ENCODE measurements at regions not wholly inside any gene's neighbourhood (a gene's known extent, or its start where the extent isn't known, plus 50 kb on each side); places are given as distances from the start of the nearest gene placed in this dataset.

GRCh38 chr21:24290151-24290833, 1317.0 kb downstream of the MRPL39 start:
- DNase-seq = peak; percentile 35

- DNase-seq = no peak
These were observed 1317.7 kb downstream of the MRPL39 start for GRCh38 chr21:24289539-24289938.

GRCh38 chr21:24280596-24280995, 1326.7 kb downstream of the MRPL39 start:
- no peak for DNase-seq

GRCh38 chr21:24278711-24279110, 1328.6 kb downstream of the MRPL39 start:
- no peak for DNase-seq

GRCh38 chr21:24276204-24276603, 1331.1 kb downstream of the MRPL39 start:
- no peak for DNase-seq

- DNase-seq = no peak
These were observed 1331.7 kb downstream of the MRPL39 start for GRCh38 chr21:24275616-24276015.

- no peak for DNase-seq
These were observed 1334.8 kb downstream of the MRPL39 start for GRCh38 chr21:24272521-24272938.

GRCh38 chr21:24265987-24266386, 1341.3 kb downstream of the MRPL39 start:
- DNase-seq = no peak

GRCh38 chr21:24260751-24261150, 1346.5 kb downstream of the MRPL39 start:
- no peak for DNase-seq

GRCh38 chr21:24259241-24259640, 1348.0 kb downstream of the MRPL39 start:
- no peak for DNase-seq

GRCh38 chr21:24255591-24255990, 1351.7 kb downstream of the MRPL39 start:
- no peak for DNase-seq

GRCh38 chr21:24225431-24225830, 1381.8 kb downstream of the MRPL39 start:
- no peak for DNase-seq

GRCh38 chr21:24224422-24224821, 1382.9 kb downstream of the MRPL39 start:
- DNase-seq = no peak

GRCh38 chr21:24223624-24224023, 1383.7 kb downstream of the MRPL39 start:
- DNase-seq = no peak

GRCh38 chr21:24222676-24223075, 1384.6 kb downstream of the MRPL39 start:
- DNase-seq = no peak

GRCh38 chr21:24220446-24220845, 1386.8 kb downstream of the MRPL39 start:
- DNase-seq = no peak

GRCh38 chr21:24217151-24217550, 1390.1 kb downstream of the MRPL39 start:
- DNase-seq = no peak

GRCh38 chr21:24210130-24210529, 1397.2 kb downstream of the MRPL39 start:
- DNase-seq = no peak

- DNase-seq = no peak
These were observed 1398.6 kb downstream of the MRPL39 start for GRCh38 chr21:24208562-24209260.

GRCh38 chr21:24205319-24205718, 1402.0 kb downstream of the MRPL39 start:
- no peak for DNase-seq

- DNase-seq = no peak
These were observed 1402.6 kb downstream of the MRPL39 start for GRCh38 chr21:24204641-24205040.

- no peak for DNase-seq
These were observed 1407.2 kb downstream of the MRPL39 start for GRCh38 chr21:24200052-24200451.

GRCh38 chr21:24197923-24198322, 1409.4 kb downstream of the MRPL39 start:
- no peak for DNase-seq

- DNase-seq = no peak
These were observed 1410.1 kb downstream of the MRPL39 start for GRCh38 chr21:24197132-24197643.
